ENCODE measurements at regions not wholly inside any gene's neighbourhood (a gene's known extent, or its start where the extent isn't known, plus 50 kb on each side); places are given as distances from the start of the nearest gene placed in this dataset.
"Not testable (repeated sequence)": the region's sequence is repeated elsewhere in the genome, so short reads cannot be mapped to it uniquely, and the experiment has no call there.

DNA sequence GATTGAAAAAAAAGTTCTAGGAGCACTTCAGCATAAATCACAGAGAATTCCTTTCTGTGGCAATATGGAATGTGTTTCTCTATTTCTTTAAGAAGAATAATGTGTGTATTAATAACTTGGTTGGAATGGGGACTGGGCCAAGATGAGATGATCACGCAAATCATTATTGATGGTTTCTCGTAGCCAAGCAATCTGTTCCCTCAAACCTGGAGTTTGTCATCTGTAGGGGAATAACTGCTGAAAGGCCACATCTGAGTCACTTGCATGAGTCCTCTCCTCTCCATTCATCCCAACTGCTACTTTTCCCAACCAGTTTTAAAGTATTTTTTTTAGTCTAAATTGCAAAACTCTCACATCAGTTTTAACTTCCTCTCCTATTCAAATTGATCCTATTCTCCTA lies 480.4 kb downstream of the PLPP3 start:
- no peak for DNase-seq

DNA sequence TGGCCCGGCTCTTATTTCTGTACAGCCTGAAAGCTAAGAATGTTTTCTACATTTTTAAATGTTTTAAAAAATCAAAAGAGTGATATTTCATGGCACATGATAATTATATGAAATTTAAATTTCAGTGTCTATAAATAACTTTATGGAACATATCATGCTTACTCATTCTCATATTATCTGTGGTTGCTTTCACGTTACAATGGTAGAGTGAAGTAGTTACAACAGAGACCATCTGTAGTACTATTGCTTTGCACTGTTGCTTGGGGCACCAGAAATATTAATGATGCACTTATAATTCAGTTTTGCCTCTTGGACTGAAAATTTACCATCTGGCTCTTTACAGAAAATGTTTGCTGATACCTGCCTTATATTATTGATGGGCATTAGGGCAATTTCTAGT lies 481.6 kb downstream of the PLPP3 start:
- no peak for DNase-seq

- no peak for DNase-seq
Observed at GRCh38 chr1:56095696-56096665, 483.4 kb downstream of the PLPP3 start.

DNA sequence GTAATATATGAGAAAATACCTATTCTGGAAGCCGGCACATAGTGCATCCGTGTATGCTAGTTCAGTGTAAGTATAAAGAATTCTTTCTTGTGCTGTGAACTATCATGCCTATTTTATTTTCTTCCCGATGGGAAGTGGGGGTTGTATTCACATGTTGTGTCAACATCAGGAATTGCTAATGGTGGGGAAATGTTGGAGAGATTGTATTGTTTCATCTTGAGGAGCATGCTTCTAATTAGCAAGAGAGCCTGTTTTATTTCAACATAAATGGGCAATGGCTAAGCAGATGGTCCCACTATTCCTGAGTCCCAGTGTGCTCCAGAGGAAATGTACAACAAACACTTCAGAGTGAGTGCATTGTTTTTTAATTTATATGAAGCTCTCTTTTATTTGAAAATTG lies 485.2 kb downstream of the PLPP3 start:
- DNase-seq = no peak

- no peak for DNase-seq
Observed at GRCh38 chr1:56092684-56093570, 486.4 kb downstream of the PLPP3 start.

GRCh38 chr1:56089826-56090225 lies 489.5 kb downstream of the PLPP3 start:
- DNase-seq = not testable (repeated sequence)

- DNase-seq = no peak
Observed at GRCh38 chr1:56084246-56084645, 495.1 kb downstream of the PLPP3 start.

GRCh38 chr1:56081736-56082135 lies 497.6 kb downstream of the PLPP3 start:
- no peak for DNase-seq

GRCh38 chr1:56081173-56081572 lies 498.2 kb downstream of the PLPP3 start:
- no peak for DNase-seq

GRCh38 chr1:56080123-56080522 lies 499.2 kb downstream of the PLPP3 start:
- DNase-seq = no peak

DNA sequence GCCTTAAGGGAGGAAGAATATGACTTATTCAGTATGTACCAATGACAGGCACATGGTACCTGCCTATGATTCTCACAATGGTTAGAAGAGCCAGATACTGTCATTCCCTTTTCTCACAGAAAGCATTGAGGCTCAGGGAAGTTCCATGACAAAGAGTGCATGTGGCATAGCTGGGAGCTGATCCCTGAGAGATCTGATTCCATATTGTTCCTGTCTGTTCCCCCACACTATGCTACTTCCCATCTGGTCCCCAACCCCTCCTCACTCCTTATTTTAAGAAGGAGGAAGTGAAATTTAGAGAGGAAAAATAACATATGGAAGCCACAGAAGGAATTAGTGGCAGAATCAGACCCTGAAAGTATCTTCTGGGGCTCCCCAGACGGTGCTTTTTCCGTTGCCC lies 500.0 kb downstream of the PLPP3 start:
- DNase-seq = no peak

- no peak for DNase-seq
Observed at GRCh38 chr1:56077206-56077605, 502.2 kb downstream of the PLPP3 start.

DNA sequence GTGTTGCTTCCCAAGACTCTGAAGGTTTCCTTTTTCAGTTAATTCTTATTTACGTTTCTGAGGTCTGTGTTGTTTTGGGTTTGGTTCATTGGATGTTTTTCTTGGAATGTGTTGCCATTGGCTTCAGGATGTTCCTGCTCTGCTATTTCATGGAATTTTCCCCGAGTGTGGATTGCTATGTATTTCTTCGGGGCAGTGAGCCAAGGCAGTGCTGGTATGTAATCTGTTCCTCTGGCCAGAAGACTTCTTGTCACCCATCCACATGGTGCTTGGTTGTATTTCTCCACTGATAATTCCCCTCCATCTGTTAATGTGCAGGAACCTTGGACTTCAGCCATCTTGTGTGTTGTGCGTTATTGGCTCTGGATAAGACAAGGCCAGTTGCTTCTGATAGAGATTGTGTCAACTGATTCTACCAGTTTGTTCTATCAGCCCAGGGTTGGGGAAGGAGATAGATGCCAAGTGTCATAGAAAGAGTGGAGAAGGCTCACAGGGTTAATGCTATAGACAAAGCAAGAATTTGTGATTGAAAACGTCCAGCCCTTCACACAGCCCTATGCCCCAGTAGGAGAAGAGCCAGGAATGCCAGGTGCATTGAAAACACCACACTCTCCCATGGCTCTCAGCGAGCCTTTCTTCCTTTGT lies 505.2 kb downstream of the PLPP3 start:
- no peak for DNase-seq

- no peak for DNase-seq
Observed at GRCh38 chr1:56073614-56074006, 505.8 kb downstream of the PLPP3 start.

DNA sequence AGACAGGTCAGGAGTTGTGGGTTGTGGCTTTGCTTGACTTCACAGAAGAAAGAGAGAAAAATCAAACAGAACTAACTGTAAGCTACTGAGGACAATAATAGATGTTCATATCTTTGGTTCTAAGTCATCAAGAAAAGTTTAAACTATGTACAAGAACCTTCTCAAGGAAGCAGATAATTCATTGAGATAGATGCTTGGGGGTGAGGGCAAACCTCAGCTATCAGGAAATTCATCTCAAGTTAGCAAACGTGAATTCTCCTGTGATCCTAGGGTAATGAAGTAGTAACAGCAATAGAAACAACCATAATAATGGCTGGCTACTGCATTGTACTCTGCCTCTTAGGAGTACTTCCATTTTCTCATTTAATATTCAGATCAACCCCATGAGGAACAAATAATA lies 506.2 kb downstream of the PLPP3 start:
- DNase-seq = no peak

DNA sequence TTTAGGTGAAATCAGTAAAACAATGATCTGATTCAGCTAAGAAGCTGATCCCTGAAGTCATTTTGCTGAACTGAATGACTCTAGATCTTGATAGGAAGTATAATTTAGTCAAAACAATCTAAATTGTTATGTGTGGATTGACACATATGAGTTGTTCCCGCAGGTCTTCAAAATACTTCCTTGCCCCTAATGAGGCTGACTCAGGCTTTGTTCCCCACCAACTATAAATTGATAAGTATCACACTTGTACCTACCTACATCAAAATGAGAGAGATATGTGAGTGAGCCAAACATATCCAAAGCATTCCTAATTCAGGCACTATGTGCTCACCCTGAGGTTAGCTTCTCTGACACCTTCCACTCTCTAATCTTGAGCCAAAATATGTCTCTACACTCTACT lies 507.1 kb downstream of the PLPP3 start:
- DNase-seq = no peak

- no peak for DNase-seq
Observed at GRCh38 chr1:56071351-56071750, 508.0 kb downstream of the PLPP3 start.

DNA sequence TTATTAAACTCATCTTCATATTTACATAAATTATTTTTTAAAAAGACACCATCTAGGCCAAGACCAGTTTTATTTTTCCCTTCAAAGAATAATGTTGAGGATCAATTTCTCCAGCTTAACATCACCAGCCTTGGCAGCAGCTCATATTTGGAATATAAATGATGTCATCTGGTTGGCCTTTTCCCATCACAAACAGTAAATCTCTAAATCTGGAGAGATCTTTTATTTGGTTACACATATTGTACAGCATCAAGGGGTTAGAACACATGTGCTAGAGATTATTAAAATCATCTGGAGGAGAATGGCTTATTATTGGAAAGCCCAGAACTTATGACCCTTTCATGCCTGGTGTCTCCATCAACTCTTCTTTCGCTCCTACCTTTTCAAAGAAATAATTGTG lies 508.8 kb downstream of the PLPP3 start:
- DNase-seq = no peak

- DNase-seq = no peak
Observed at GRCh38 chr1:56069824-56070223, 509.5 kb downstream of the PLPP3 start.

DNA sequence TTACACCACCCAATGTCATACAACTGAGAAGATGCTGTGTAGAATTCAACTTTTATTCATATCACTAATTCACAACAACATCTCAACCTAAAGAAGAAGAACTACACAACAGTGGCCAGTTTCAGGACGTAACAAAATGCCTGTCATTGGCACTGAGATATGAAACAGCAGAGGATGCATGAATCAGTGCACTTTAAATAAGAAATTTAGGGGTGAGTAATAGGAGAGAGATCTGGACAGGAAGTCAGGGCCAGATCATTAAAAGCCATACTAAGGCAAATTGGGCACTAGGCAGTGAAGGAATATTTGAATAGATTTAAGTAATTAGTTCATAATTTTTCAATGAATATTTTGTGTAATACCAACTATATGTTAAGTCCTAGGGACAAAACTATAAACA lies 510.5 kb downstream of the PLPP3 start:
- no peak for DNase-seq

GRCh38 chr1:56068210-56068609 lies 511.2 kb downstream of the PLPP3 start:
- DNase-seq = no peak

DNA sequence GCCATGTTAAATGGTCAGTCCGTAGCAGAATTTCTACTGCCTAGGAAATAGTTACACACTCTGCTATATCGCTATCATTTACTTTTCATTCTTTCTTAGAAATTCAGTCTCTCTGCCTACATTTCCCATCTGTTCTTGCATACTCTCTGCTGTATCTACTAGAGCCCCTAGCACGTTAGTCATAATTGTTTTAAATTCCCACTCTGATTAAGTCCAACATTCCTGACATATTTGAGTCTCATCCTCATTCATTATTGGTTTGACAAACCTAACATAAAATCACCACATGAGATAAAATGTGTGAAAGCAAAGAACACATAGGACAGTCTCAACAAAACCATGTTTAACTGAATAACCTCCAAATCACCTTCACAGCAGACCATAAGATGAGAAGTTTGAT lies 513.6 kb downstream of the PLPP3 start:
- no peak for DNase-seq

GRCh38 chr1:56064705-56065104 lies 514.7 kb downstream of the PLPP3 start:
- no peak for DNase-seq
